ENCODE measurements at regions not wholly inside any gene's neighbourhood (a gene's known extent, or its start where the extent isn't known, plus 50 kb on each side); places are given as distances from the start of the nearest gene placed in this dataset.

GRCh38 chr6:84525907-84526306, 238.5 kb downstream of the TBX18 start:
- no peak for TF ChIP-seq CTCF (IDR thresholded peaks at IDR 0.05)
- TF ChIP-seq POLR2A (IDR thresholded peaks at IDR 0.05) = no peak
- no peak for TF ChIP-seq POLR2AphosphoS5 (IDR thresholded peaks at IDR 0.05)
- TF ChIP-seq EP300 (IDR thresholded peaks at IDR 0.05) = no peak

Data from gastroesophageal sphincter (tissue), 3 donors.